GM18868 (cell line): ENCODE measurements at regions not wholly inside any gene's neighbourhood (a gene's known extent, or its start where the extent isn't known, plus 50 kb on each side); places are given as distances from the start of the nearest gene placed in this dataset.

Source experiments
- ATAC-seq: cut with Tn5 transposase; IDR thresholded peaks from one replicate; pipeline ENCODE4 v1.9.1; 2021; ENCODE audit warnings: mild to moderate bottlenecking, moderate library complexity; ENCODE audit not compliant: unreplicated experiment

DNA sequence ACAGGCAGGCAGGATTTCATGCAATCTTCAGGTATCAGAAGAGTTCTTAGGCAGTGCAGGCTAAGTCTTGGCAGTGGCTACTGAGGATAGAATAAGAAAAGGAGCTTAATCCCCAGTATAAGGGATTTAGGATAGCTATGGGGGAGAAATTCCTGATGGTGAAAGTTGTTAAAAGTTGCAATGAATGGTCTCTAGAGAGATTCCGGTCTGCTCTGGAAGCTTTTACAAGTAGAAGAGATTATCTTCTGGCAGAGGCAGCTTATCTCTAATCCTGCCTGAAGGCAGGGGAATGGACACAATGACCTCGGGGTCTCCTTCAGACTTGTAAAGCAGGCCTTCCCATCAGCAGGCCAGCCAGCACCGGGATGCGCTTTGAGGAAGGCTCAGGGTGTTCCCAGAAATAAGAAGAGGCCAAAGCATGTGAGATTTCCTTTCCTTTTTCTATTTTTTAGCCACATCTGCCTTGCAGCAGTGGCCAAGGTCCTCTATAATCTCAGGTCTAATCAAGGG, 253.9 kb upstream of the KLHL29 start:
- ATAC-seq, result no peak

DNA sequence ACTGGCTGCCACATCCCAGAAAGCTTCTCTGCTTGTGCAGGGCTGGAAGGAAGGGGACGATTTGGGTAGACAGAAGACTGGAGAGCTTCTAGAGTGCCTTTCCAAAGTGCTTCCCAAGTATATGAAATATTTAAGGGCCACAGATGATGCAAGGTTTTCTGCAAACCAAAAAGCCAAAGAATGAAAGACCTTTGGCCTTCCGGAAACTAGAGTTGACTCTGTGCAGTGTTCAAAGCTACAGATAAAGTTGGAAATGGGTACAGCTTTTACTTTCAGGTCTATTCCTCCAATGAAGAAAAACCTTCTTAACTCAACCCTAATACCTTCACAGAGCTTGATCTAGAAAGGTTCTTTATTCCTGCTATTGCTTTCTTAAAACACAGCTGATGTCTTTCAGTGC, 253.0 kb upstream of the KLHL29 start:
- ATAC-seq, result no peak

GRCh38 chr2:23132823-23133595, 252.0 kb upstream of the KLHL29 start:
- no peak for ATAC-seq

DNA sequence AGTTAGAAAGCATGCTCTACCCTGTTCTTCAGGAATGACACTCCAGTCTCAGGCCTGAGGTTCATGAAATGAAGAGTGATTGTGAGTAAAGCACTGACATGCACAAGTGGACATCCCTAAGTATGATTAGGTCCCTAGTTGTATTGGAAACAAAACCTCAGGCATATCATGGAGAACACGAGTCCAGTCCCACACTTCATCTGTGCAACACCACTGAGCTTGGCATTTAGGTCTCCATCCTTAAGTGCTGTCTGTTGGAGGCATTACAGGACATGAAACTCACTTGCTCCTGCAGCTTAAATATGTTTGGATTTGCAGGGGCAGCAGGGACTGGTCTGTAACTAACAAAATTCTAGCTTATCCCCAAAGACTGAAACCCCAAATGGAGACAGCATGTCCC, 250.3 kb upstream of the KLHL29 start:
- no peak for ATAC-seq

- no peak for ATAC-seq
Measured at GRCh38 chr2:23135481-23136100, 249.4 kb upstream of the KLHL29 start.

- no peak for ATAC-seq
Measured at GRCh38 chr2:23137166-23137565, 247.8 kb upstream of the KLHL29 start.

DNA sequence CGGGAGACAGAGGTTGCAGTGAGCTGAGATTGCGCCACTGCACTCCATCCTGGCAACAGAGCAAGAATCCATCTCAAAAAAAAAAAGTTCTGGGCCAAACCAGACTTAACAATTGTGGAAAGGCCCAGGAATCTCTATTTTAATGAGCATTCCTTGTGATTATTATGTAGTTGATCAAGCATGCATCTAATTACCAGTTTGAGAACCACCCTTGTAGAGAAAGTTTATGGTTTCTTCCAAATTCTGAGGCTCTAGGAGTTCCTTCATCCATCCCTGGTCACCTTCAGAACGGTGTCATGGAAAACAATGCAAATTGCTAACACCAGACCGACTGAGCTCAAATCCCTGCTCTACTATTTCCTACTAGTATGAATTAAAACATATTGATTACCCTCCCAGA, 246.3 kb upstream of the KLHL29 start:
- ATAC-seq, result no peak

DNA sequence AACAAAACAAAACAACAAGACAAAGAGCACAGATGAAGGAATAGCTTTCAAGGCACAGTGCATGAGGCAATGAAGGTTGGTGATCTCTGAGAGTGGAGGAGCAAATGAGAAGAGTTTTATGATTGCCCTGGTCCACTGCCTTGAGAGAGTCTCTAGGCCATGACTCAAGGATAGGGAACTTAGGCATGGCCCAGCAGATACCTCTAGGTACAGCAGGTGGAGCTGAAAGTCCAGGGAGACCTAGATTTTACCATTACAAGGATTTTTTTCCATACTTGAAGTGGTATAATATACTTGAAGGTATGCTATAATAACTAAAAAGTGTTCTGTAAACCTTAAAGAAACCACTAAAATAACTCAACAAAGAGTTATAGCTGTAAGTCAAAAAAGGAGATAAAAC, 239.5 kb upstream of the KLHL29 start:
- ATAC-seq, result no peak

DNA sequence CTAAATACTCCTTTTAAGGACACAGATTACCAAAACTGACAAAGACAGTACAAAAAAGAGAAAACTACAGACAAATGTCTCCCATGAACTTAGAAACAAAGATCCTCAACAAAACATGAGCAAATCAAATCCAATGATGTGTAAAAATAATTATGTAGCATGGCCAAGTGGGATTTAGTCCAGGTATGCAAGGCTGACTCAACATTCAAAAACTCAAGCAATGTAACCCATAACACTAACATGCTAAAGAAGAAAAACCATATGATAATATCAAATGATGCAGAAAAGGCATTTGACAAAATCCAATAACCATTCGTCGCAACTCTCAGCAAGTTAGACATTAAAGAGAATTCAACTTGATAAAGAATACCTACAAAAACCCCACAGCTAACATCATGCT, 239.0 kb upstream of the KLHL29 start:
- ATAC-seq, result no peak

DNA sequence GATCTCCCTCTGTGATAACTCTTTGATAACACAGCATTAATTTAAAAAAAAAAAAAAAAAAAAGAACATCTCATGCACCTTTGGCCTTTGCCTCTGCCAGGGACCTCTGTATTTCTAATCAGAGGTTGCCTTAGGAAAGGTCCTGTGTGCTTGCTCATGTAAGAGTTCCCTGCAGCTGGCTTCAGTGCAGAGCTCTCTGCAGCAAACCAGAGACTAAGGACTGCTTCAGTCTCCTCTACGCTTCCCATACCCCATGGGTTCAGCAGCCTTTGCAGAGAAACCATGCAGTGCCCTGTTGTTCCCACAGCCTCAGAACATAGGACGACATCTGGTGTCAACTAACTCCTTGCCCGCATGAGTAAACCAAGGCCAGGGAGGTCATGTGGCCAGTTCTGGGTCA, 236.6 kb upstream of the KLHL29 start:
- ATAC-seq, result no peak

- no peak for ATAC-seq
Measured at GRCh38 chr2:23149777-23150176, 235.2 kb upstream of the KLHL29 start.

DNA sequence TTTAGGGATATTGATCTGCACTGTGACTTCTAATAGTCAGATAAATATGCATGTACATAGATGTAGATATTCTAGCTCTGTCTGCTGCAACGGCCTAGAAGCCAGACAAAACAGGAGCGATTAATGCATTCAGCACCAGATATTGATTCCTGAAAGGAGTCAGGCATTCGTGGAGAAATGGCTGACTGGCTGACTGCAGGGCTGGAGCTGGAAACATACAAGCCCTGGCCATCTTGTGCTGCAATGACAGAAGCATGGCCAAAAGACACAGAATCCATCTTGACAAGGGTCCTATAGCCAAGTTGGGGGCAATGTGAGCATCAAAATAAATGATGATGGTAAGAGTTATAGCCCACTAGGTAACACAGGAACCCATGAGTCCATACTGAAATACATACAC, 231.5 kb upstream of the KLHL29 start:
- no peak for ATAC-seq

GRCh38 chr2:23155022-23155421, 230.0 kb upstream of the KLHL29 start:
- ATAC-seq, result no peak

DNA sequence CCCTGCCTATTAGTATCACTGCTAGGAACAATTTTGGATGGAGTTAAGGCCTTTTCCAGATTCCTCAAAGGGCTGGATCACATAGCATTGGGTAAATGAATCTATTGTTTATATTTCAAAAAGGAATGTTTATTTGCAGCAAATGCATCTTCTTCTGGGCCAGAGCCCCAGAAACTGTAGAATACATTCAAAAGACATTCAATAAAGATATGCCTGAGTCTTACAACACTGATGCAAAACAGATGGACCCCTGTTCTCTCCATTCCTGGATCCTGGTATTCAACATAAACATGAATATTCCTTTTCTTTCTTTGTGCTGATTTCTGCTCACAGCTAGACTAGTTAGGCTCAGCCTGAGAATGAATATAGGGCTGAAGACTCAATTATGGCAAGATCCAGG, 227.2 kb upstream of the KLHL29 start:
- ATAC-seq, result no peak

- ATAC-seq, result no peak
Measured at GRCh38 chr2:23158306-23158705, 226.7 kb upstream of the KLHL29 start.

- ATAC-seq, result no peak
Measured at GRCh38 chr2:23159746-23160405, 225.1 kb upstream of the KLHL29 start.

- no peak for ATAC-seq
Measured at GRCh38 chr2:23164173-23164572, 220.8 kb upstream of the KLHL29 start.

DNA sequence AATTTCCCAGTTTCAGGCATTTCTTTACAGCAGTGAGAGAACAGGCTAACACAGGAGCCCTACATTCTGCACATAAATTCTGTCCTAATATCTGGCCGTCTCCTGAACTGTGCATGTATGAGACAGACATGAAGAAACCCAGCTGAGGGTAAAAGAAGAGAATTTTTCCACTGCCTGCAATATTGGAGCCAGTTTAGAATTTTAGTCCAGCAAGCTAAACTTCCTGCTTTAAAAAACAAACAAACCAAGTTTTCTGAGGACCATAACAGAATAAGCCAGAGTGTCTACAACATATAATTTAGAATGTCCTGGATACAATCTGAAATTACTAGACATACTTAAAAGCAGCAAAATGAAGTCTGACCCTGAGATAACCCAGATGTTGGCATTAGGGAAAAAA, 215.1 kb upstream of the KLHL29 start:
- no peak for ATAC-seq

DNA sequence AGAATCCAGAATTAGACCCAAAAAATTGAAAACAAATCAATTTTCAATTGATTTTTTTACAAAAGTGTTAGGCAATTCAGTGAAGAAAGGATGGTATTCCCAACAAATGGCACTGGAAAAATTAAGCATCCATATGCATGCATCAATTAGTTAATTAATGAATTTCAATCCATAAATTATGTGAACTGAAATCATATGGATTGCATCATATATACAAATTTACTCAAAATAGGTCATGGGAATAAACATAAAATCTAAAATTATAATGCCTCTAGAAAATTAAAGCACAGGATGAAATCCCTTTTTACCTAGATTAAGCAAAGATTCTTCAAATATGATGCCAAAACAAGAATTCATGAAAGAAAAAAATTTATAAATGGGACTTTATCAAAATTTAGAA, 213.9 kb upstream of the KLHL29 start:
- no peak for ATAC-seq

GRCh38 chr2:23178396-23178795, 206.6 kb upstream of the KLHL29 start:
- no peak for ATAC-seq

DNA sequence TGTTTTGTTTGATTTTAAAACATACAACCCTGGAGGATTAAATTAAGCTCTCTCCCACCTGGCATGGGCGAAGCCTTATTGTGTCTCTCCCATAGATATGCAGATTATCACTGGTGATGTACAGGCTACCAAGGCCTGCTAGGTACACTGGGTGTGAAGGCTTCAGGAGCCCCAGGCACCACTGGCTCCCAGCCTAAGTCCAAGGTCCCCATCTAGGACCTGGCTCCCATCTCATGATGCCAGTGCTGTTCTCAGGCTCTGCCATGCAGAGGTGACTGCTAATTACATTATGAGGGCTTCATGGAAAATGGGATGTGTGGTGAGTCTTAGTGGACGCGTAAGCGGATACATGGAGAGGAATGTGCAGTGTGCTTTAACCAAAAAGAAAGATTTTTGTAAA, 201.2 kb upstream of the KLHL29 start:
- no peak for ATAC-seq
